ENCODE measurements at regions not wholly inside any gene's neighbourhood (a gene's known extent, or its start where the extent isn't known, plus 50 kb on each side); places are given as distances from the start of the nearest gene placed in this dataset.

DNA sequence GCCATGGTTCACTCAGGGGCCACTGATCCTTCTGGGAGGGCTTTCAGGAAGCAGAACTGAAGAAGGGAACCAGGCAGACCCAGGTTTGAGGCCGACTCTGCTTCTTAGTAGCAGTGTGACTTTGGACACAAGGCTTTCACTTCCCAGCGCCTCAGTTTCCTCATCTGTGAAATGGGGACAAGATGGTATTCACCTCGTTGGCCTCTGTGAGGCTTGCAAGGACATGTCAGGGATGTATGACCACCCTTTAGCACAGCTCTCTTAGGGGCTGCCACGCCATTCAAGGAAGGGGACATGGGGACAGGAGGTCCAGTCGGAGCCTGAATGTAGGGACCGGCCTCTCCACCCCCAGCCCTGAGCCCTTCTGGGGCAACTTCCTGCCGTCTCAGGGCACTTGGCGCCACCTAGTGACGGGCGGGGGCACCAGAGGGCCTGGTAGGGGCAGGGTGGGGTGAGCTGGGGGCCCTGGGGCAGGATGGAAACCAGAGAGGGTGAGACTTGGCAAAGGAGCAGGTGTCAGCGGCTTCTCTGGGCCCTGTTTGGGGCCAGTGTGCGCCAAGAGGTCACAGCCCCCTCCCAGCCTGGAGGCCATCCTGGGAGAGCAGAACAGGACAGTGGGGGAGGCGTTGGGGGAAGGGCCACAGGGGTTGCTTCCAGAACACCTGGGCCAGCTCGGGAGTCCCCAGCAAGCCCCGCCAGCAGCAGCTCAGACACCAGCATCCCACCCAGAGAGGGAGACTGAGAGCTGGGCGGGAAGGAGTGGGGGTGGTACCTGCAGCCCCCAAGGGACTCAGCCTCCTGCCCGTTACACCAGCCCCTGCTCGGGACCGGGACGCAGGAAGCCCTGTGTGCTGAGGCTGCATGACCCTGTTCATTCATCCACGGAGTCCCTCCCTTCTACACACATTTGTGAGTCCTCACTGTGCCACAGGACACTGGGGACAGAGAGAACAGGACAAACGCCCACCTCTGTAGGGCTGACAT lies 102.5 kb upstream of the TARDBP start:
- 53% methylated on average over 22 of the region's 22 CpGs for WGBS
- no peaks in the 10 kb centered on the region for H3K9me3 ChIP-seq (ENCODE audit: control insufficient read depth in 4 of 4, low read length in 3 of 4)
- no peak overlapping the region for H3K9ac ChIP-seq (ENCODE audit: low read depth in 1 of 2, low read length in 2 of 2)
- no peaks in the 10 kb centered on the region for H3K27me3 ChIP-seq (ENCODE audit: control insufficient read depth in 4 of 4, insufficient read depth in 4 of 4, low read length in 3 of 4)
- H3K27ac ChIP-seq (ENCODE audit: low read depth in 1 of 2, low read length in 2 of 2), result no peak overlapping the region
- no peaks in the 10 kb centered on the region for H3K4me1 ChIP-seq (ENCODE audit: control insufficient read depth in 4 of 4, insufficient read depth in 4 of 4, low read length in 3 of 4)
- peak; percentile 53 for DNase-seq (ENCODE audit: low spot score)
- no peaks in the 10 kb centered on the region for H3K36me3 ChIP-seq (ENCODE audit: control insufficient read depth in 4 of 4, insufficient read depth in 3 of 4, low read depth in 1 of 4, low read length in 3 of 4)
- no peak overlapping the region for H3K4me3 ChIP-seq (ENCODE audit: low read depth in 1 of 3, low read length in 3 of 3)
- peak; percentile 46 to 71 for TF ChIP-seq RAD21 (IDR thresholded peaks at IDR 0.05)
- TF ChIP-seq, protein P1, sequence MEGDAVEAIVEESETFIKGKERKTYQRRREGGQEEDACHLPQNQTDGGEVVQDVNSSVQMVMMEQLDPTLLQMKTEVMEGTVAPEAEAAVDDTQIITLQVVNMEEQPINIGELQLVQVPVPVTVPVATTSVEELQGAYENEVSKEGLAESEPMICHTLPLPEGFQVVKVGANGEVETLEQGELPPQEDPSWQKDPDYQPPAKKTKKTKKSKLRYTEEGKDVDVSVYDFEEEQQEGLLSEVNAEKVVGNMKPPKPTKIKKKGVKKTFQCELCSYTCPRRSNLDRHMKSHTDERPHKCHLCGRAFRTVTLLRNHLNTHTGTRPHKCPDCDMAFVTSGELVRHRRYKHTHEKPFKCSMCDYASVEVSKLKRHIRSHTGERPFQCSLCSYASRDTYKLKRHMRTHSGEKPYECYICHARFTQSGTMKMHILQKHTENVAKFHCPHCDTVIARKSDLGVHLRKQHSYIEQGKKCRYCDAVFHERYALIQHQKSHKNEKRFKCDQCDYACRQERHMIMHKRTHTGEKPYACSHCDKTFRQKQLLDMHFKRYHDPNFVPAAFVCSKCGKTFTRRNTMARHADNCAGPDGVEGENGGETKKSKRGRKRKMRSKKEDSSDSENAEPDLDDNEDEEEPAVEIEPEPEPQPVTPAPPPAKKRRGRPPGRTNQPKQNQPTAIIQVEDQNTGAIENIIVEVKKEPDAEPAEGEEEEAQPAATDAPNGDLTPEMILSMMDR (IDR thresholded peaks at IDR 0.05; ENCODE audit: low read depth, low read length, missing input control), result peak; percentile 21
- TF ChIP-seq JUND (IDR thresholded peaks at IDR 0.05), result no peak
- no peak for TF ChIP-seq HNF4A (conservative IDR thresholded peaks at IDR 0.05)

- Histone ChIP-seq H3K27me3 (ENCODE audit: control insufficient read depth in 4 of 4, insufficient read depth in 4 of 4, low read length in 3 of 4) (no peaks in the 10 kb centered on the region), H3K4me3 (ENCODE audit: low read depth in 1 of 3, low read length in 3 of 3) (no peak overlapping the region), H3K9me3 (ENCODE audit: control insufficient read depth in 4 of 4, low read length in 3 of 4) (no peaks in the 10 kb centered on the region), H3K9ac (ENCODE audit: low read depth in 1 of 2, low read length in 2 of 2) (no peak overlapping the region), H3K27ac (ENCODE audit: low read depth in 1 of 2, low read length in 2 of 2) (no peak overlapping the region), H3K4me1 (ENCODE audit: control insufficient read depth in 4 of 4, insufficient read depth in 4 of 4, low read length in 3 of 4) (no peaks in the 10 kb centered on the region), H3K36me3 (ENCODE audit: control insufficient read depth in 4 of 4, insufficient read depth in 3 of 4, low read depth in 1 of 4, low read length in 3 of 4) (no peaks in the 10 kb centered on the region)
- TF ChIP-seq, protein P2, sequence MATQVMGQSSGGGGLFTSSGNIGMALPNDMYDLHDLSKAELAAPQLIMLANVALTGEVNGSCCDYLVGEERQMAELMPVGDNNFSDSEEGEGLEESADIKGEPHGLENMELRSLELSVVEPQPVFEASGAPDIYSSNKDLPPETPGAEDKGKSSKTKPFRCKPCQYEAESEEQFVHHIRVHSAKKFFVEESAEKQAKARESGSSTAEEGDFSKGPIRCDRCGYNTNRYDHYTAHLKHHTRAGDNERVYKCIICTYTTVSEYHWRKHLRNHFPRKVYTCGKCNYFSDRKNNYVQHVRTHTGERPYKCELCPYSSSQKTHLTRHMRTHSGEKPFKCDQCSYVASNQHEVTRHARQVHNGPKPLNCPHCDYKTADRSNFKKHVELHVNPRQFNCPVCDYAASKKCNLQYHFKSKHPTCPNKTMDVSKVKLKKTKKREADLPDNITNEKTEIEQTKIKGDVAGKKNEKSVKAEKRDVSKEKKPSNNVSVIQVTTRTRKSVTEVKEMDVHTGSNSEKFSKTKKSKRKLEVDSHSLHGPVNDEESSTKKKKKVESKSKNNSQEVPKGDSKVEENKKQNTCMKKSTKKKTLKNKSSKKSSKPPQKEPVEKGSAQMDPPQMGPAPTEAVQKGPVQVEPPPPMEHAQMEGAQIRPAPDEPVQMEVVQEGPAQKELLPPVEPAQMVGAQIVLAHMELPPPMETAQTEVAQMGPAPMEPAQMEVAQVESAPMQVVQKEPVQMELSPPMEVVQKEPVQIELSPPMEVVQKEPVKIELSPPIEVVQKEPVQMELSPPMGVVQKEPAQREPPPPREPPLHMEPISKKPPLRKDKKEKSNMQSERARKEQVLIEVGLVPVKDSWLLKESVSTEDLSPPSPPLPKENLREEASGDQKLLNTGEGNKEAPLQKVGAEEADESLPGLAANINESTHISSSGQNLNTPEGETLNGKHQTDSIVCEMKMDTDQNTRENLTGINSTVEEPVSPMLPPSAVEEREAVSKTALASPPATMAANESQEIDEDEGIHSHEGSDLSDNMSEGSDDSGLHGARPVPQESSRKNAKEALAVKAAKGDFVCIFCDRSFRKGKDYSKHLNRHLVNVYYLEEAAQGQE (IDR thresholded peaks at IDR 0.05), result no peak
- TF ChIP-seq YY1 (IDR thresholded peaks at IDR 0.05) (no peak), NR2F2 (IDR thresholded peaks at IDR 0.05) (no peak), TAF1 (conservative IDR thresholded peaks at IDR 0.05) (no peak), FOXA2 (IDR thresholded peaks at IDR 0.05) (no peak), GABPA (IDR thresholded peaks at IDR 0.05 in 1 of 2, conservative IDR thresholded peaks at IDR 0.05 in 1 of 2) (no peak), MAX (IDR thresholded peaks at IDR 0.05) (no peak), HNF4A (conservative IDR thresholded peaks at IDR 0.05) (no peak), HNF4G (IDR thresholded peaks at IDR 0.05) (no peak)
- TF ChIP-seq, protein P1 (IDR thresholded peaks at IDR 0.05; ENCODE audit: low read depth, low read length, missing input control), result no peak
- TF ChIP-seq, protein P3, sequence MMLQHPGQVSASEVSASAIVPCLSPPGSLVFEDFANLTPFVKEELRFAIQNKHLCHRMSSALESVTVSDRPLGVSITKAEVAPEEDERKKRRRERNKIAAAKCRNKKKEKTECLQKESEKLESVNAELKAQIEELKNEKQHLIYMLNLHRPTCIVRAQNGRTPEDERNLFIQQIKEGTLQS (IDR thresholded peaks at IDR 0.05), result no peak
- DNase-seq (ENCODE audit: low spot score), result no peak
- WGBS, result 88% methylated on average over 13 of the region's 13 CpGs
These were observed 101.6 kb upstream of the TARDBP start for GRCh38 chr1:10910681-10911489.
